Gastroesophageal sphincter (tissue), 4 donors: ENCODE measurements at regions not wholly inside any gene's neighbourhood (a gene's known extent, or its start where the extent isn't known, plus 50 kb on each side); places are given as distances from the start of the nearest gene placed in this dataset.

Source experiments
- ATAC-seq: fragments of 150-250 bp; one replicate; pipeline ENCODE4 v1.9.1; 2016; ENCODE audit warnings: mild to moderate bottlenecking, moderate library complexity
- H3K27ac ChIP-seq, 4 donors: fragments of 200-600 bp; sonication (generic) in 3 of 4; 1 replicate in 3 of 4; 2 replicates in 1 of 4; pipeline ENCODE4 v1.5.1; 2016 to 2019
- H3K27me3 ChIP-seq: fragments of 200-600 bp; sonication (generic); one replicate; pipeline ENCODE4 v1.5.1; 2019
- H3K36me3 ChIP-seq, 2 donors: fragments of 200-600 bp; sonication (generic); one replicate each; pipeline ENCODE4 v1.5.1; 2019; ENCODE audit warnings: control low read depth in 1 of 2
- H3K4me1 ChIP-seq, 3 donors: fragments of 200-600 bp; sonication (generic); 1 replicate in 2 of 3; 2 replicates in 1 of 3; pipeline ENCODE4 v1.5.1; 2016 to 2019; ENCODE audit warnings: control low read depth in 2 of 3
- H3K4me3 ChIP-seq, 2 donors: fragments of 200-600 bp; sonication (generic); one replicate each; pipeline ENCODE4 v1.5.1; 2019; ENCODE audit warnings: mild to moderate bottlenecking in 1 of 2, moderate library complexity in 1 of 2
- H3K9me3 ChIP-seq, 3 donors: fragments of 200-600 bp; sonication (generic); one replicate each; pipeline ENCODE4 v1.5.1; 2017 to 2019; ENCODE audit warnings: control low read depth in 2 of 3
- CTCF ChIP-seq, 4 experiments: fragments of 200-600 bp in 2 of 4; fragments of 450-650 bp in 2 of 4; sonication (generic) in 1 of 4; IDR thresholded peaks; one replicate each; pipeline ENCODE4 v1.5.1; 2017 to 2019; ENCODE audit warnings: antibody characterized with exemption in 4 of 4, mild to moderate bottlenecking in 2 of 4, moderate library complexity in 2 of 4
- EP300 ChIP-seq: sonication (generic); formaldehyde crosslinking; IDR thresholded peaks from one replicate; pipeline ENCODE4 v1.6.1; 2017; ENCODE audit warnings: antibody characterized with exemption, mild to moderate bottlenecking
- POLR2A ChIP-seq, 2 donors: fragments of 450-650 bp; IDR thresholded peaks; one replicate each; pipeline ENCODE4 v1.6.1; 2017; ENCODE audit warnings: antibody characterized with exemption in 2 of 2, mild to moderate bottlenecking in 2 of 2, moderate library complexity in 1 of 2
- POLR2AphosphoS5 ChIP-seq: sonication (generic); formaldehyde crosslinking; IDR thresholded peaks from one replicate; pipeline ENCODE4 v1.6.1; 2017; ENCODE audit warnings: antibody characterized with exemption
- WGBS, 2 donors: methylation state at CpG; one replicate each; pipeline ENCODE4 v1.1.5; 2018; ENCODE audit warnings: low coverage in 1 of 2; 5-methylcytosine and 5-hydroxymethylcytosine counted together

- Histone ChIP-seq H3K36me3 (no peaks in the 10 kb centered on the region), H3K9me3 (no peaks in the 10 kb centered on the region), H3K27me3 (no peaks in the 10 kb centered on the region), H3K4me3 (no peak overlapping the region), H3K27ac (no peak overlapping the region), H3K4me1 (no peaks in the 10 kb centered on the region)
- TF ChIP-seq POLR2AphosphoS5 = no peak
- TF ChIP-seq CTCF (IDR thresholded peaks at IDR 0.05) = no peak
- TF ChIP-seq POLR2A (IDR thresholded peaks at IDR 0.05) = no peak
- TF ChIP-seq EP300 = no peak
- 83 to 86% methylated on average over 3 of the region's 3 CpGs for WGBS, 2 donors
- ATAC-seq = no peak
Observed at GRCh38 chr1:194353121-194353520, 1166.7 kb upstream of the B3GALT2 start.

GRCh38 chr1:194347200-194347599 is 1160.8 kb upstream of the B3GALT2 start:
- Histone ChIP-seq H3K36me3 (no peaks in the 10 kb centered on the region), H3K4me3 (no peak overlapping the region), H3K27ac (no peak overlapping the region), H3K9me3 (no peaks in the 10 kb centered on the region), H3K27me3 (no peaks in the 10 kb centered on the region), H3K4me1 (no peaks in the 10 kb centered on the region)
- 60 to 61% methylated on average over 2 of the region's 2 CpGs for WGBS, 2 donors
- ATAC-seq = no peak
- TF ChIP-seq CTCF (IDR thresholded peaks at IDR 0.05) = no peak
- no peak for TF ChIP-seq POLR2AphosphoS5
- TF ChIP-seq EP300 = no peak
- no peak for TF ChIP-seq POLR2A (IDR thresholded peaks at IDR 0.05)

GRCh38 chr1:194342484-194343262 is 1156.3 kb upstream of the B3GALT2 start:
- Histone ChIP-seq H3K27ac (no peak overlapping the region), H3K9me3 (no peaks in the 10 kb centered on the region), H3K4me1 (no peaks in the 10 kb centered on the region), H3K4me3 (no peak overlapping the region), H3K27me3 (no peaks in the 10 kb centered on the region), H3K36me3 (no peaks in the 10 kb centered on the region)
- TF ChIP-seq EP300 (no peak), POLR2A (IDR thresholded peaks at IDR 0.05) (no peak), POLR2AphosphoS5 (no peak), CTCF (IDR thresholded peaks at IDR 0.05) (no peak)
- no peak for ATAC-seq
- 68 to 75% methylated on average over 7 to 8 of the region's 18 CpGs for WGBS, 2 donors

- no peak for ATAC-seq
- H3K27me3 ChIP-seq = no peaks in the 10 kb centered on the region
- H3K36me3 ChIP-seq = no peaks in the 10 kb centered on the region
- no peak overlapping the region for H3K27ac ChIP-seq
- H3K4me3 ChIP-seq = no peak overlapping the region
- TF ChIP-seq POLR2AphosphoS5 (no peak), CTCF (IDR thresholded peaks at IDR 0.05) (no peak), POLR2A (IDR thresholded peaks at IDR 0.05) (no peak), EP300 (no peak)
- no peaks in the 10 kb centered on the region for H3K9me3 ChIP-seq
- 100% methylated on average over 1 of the region's 1 CpG for WGBS, 2 donors
- H3K4me1 ChIP-seq = no peaks in the 10 kb centered on the region
Observed at GRCh38 chr1:194341587-194341986, 1155.2 kb upstream of the B3GALT2 start.

- no peaks in the 10 kb centered on the region for H3K9me3 ChIP-seq
- no peaks in the 10 kb centered on the region for H3K36me3 ChIP-seq
- H3K27ac ChIP-seq = no peak overlapping the region
- TF ChIP-seq EP300 (no peak), POLR2AphosphoS5 (no peak), CTCF (IDR thresholded peaks at IDR 0.05) (no peak), POLR2A (IDR thresholded peaks at IDR 0.05) (no peak)
- no peaks in the 10 kb centered on the region for H3K27me3 ChIP-seq
- no peak overlapping the region for H3K4me3 ChIP-seq
- no peaks in the 10 kb centered on the region for H3K4me1 ChIP-seq
- 67 to 69% methylated on average over 2 of the region's 2 CpGs for WGBS, 2 donors
- ATAC-seq = no peak
Observed at GRCh38 chr1:194339471-194339870, 1153.1 kb upstream of the B3GALT2 start.
